K562 (cell line): ENCODE measurements at regions not wholly inside any gene's neighbourhood (a gene's known extent, or its start where the extent isn't known, plus 50 kb on each side); places are given as distances from the start of the nearest gene placed in this dataset.

ENCODE experiments used
- PYGO2 ChIP-seq: fragments of 450-650 bp; IDR thresholded peaks from 2 replicates; pipeline ENCODE4 v1.6.1; 2016; ENCODE audit warnings: mild to moderate bottlenecking, missing genetic modification characterization, moderate library complexity, missing compliant biosample characterization
- ZC3H11A ChIP-seq: IDR thresholded peaks from 2 replicates; pipeline ENCODE4 v1.6.1; 2012; ENCODE audit warnings: low read depth, low read length, improper control_type of control experiment
- TF ChIP-seq, protein P1 (sequence below): fragments of 450-650 bp; formaldehyde crosslinking; IDR thresholded peaks from 2 replicates; pipeline ENCODE4 v1.4.0; 2022; ENCODE audit warnings: missing genetic modification characterization

DNA sequence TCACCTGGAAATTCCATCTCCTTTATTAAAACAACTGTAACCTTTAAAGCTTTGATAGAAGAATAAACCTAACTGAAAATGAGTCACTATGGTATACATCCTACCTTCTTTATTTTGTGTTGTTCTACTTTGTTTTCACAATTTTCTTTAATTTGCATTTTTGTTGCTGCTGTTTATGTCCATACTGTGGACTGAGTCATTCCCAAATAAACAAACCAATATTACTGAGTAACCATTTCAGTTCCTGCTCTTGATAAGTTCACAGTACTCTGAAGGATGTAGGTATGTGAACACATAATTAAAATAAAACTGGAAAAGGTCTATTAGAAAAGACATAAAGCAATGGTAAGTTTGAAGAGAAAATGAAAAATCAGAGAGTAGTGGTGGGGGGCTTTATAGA lies 528.5 kb upstream of the GOLIM4 start:
- TF ChIP-seq, protein P1, sequence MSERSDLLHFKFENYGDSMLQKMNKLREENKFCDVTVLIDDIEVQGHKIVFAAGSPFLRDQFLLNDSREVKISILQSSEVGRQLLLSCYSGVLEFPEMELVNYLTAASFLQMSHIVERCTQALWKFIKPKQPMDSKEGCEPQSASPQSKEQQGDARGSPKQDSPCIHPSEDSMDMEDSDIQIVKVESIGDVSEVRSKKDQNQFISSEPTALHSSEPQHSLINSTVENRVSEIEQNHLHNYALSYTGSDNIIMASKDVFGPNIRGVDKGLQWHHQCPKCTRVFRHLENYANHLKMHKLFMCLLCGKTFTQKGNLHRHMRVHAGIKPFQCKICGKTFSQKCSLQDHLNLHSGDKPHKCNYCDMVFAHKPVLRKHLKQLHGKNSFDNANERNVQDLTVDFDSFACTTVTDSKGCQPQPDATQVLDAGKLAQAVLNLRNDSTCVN (CRISPR knock-in tag), result no peak
- TF ChIP-seq PYGO2, result no peak
- no peak for TF ChIP-seq ZC3H11A
